22Rv1 (cell line): ENCODE measurements at regions not wholly inside any gene's neighbourhood (a gene's known extent, or its start where the extent isn't known, plus 50 kb on each side); places are given as distances from the start of the nearest gene placed in this dataset.

Source experiments
- CTCF ChIP-seq: fragments of 450-650 bp; IDR thresholded peaks from 2 replicates; pipeline ENCODE4 v1.5.1; 2017; ENCODE audit warnings: mild to moderate bottlenecking
- ZFX ChIP-seq: fragments of 450-650 bp; IDR thresholded peaks from 2 replicates; pipeline ENCODE4 v1.6.1; 2017; ENCODE audit warnings: antibody characterized with exemption, borderline replicate concordance

GRCh38 chr10:120022357-120022756 is 129.8 kb downstream of the SEC23IP start:
- TF ChIP-seq CTCF = no peak
- TF ChIP-seq ZFX = no peak
